ENCODE measurements at regions not wholly inside any gene's neighbourhood (a gene's known extent, or its start where the extent isn't known, plus 50 kb on each side); places are given as distances from the start of the nearest gene placed in this dataset.

GRCh38 chr7:153290066-153290465 lies 530.5 kb downstream of the ACTR3B start:
- Histone ChIP-seq H3K9me3 (no peaks in the 10 kb centered on the region), H3K36me3 (no peaks in the 10 kb centered on the region), H3K4me3 (no peak overlapping the region), H3K27ac (no peak overlapping the region), H3K4me1 (no peaks in the 10 kb centered on the region), H3K27me3 (no peaks in the 10 kb centered on the region)
- ATAC-seq (ENCODE audit: low FRiP score in 2 of 2), result no peak
- no peak for DNase-seq
- no peak for TF ChIP-seq EP300 (IDR thresholded peaks at IDR 0.05)
- TF ChIP-seq POLR2AphosphoS5 (IDR thresholded peaks at IDR 0.05), result no peak
- no peak for TF ChIP-seq CTCF (IDR thresholded peaks at IDR 0.05)
- TF ChIP-seq POLR2A (IDR thresholded peaks at IDR 0.05), result no peak
- 39 to 54% methylated on average over 1 to 4 of the region's 4 CpGs for whole genome bisulfite sequencing, 2 donors

- no peaks in the 10 kb centered on the region for H3K4me1 ChIP-seq
- H3K27ac ChIP-seq, result no peak overlapping the region
- no peak for DNase-seq
- no peaks in the 10 kb centered on the region for H3K9me3 ChIP-seq
- ATAC-seq (ENCODE audit: low FRiP score in 2 of 2), result no peak
- 83 to 85% methylated on average over 7 of the region's 7 CpGs for WGBS, 2 donors
- H3K4me3 ChIP-seq, result no peak overlapping the region
- no peaks in the 10 kb centered on the region for H3K36me3 ChIP-seq
- H3K27me3 ChIP-seq, result no peaks in the 10 kb centered on the region
- TF ChIP-seq CTCF (IDR thresholded peaks at IDR 0.05) (no peak), POLR2A (IDR thresholded peaks at IDR 0.05) (no peak), POLR2AphosphoS5 (IDR thresholded peaks at IDR 0.05) (no peak), EP300 (IDR thresholded peaks at IDR 0.05) (no peak)
Observed at GRCh38 chr7:153297141-153297540, 537.6 kb downstream of the ACTR3B start.

GRCh38 chr7:153301936-153302335 lies 542.4 kb downstream of the ACTR3B start:
- ATAC-seq (ENCODE audit: low FRiP score in 2 of 2) (no peak), DNase-seq (no peak)
- Histone ChIP-seq H3K4me3 (no peak overlapping the region), H3K27me3 (no peaks in the 10 kb centered on the region), H3K4me1 (no peaks in the 10 kb centered on the region), H3K36me3 (no peaks in the 10 kb centered on the region), H3K27ac (no peak overlapping the region), H3K9me3 (peaks cover 0 to 8% (median 0%) of the 10 kb centered on the region in 4 donors)
- 61 to 82% methylated on average over 7 of the region's 7 CpGs for WGBS, 2 donors
- TF ChIP-seq POLR2A (IDR thresholded peaks at IDR 0.05) (no peak), CTCF (IDR thresholded peaks at IDR 0.05) (no peak), POLR2AphosphoS5 (IDR thresholded peaks at IDR 0.05) (no peak), EP300 (IDR thresholded peaks at IDR 0.05) (no peak)

GRCh38 chr7:153320005-153320404 lies 560.5 kb downstream of the ACTR3B start:
- DNase-seq, result no peak
- H3K4me3 ChIP-seq, result no peak overlapping the region
- no peaks in the 10 kb centered on the region for H3K36me3 ChIP-seq
- no peaks in the 10 kb centered on the region for H3K4me1 ChIP-seq
- H3K27ac ChIP-seq, result no peak overlapping the region
- no peaks in the 10 kb centered on the region for H3K9me3 ChIP-seq
- ATAC-seq (ENCODE audit: low FRiP score in 2 of 2), result peak in 1 of 2 donors; percentile 23
- TF ChIP-seq POLR2AphosphoS5 (IDR thresholded peaks at IDR 0.05), result no peak
- TF ChIP-seq POLR2A (IDR thresholded peaks at IDR 0.05), result no peak
- TF ChIP-seq CTCF (IDR thresholded peaks at IDR 0.05), result no peak
- no peak for TF ChIP-seq EP300 (IDR thresholded peaks at IDR 0.05)
- H3K27me3 ChIP-seq, result no peaks in the 10 kb centered on the region
- 22 to 38% methylated on average over 4 of the region's 4 CpGs for WGBS, 2 donors

- H3K9me3 ChIP-seq, result no peaks in the 10 kb centered on the region
- DNase-seq (no peak), ATAC-seq (ENCODE audit: low FRiP score in 2 of 2) (peak in 1 of 2 donors; percentile 78)
- no peaks in the 10 kb centered on the region for H3K4me1 ChIP-seq
- H3K36me3 ChIP-seq, result no peaks in the 10 kb centered on the region
- TF ChIP-seq EP300 (IDR thresholded peaks at IDR 0.05), result no peak
- TF ChIP-seq POLR2AphosphoS5 (IDR thresholded peaks at IDR 0.05), result no peak
- TF ChIP-seq CTCF (IDR thresholded peaks at IDR 0.05), result no peak
- no peak for TF ChIP-seq POLR2A (IDR thresholded peaks at IDR 0.05)
- H3K27me3 ChIP-seq, result no peaks in the 10 kb centered on the region
- 69 to 73% methylated on average over 4 of the region's 4 CpGs for WGBS, 2 donors
- H3K4me3 ChIP-seq, result no peak overlapping the region
- H3K27ac ChIP-seq, result no peak overlapping the region
Observed at GRCh38 chr7:153320681-153321080, 561.1 kb downstream of the ACTR3B start.
